ENCODE measurements at regions not wholly inside any gene's neighbourhood (a gene's known extent, or its start where the extent isn't known, plus 50 kb on each side); places are given as distances from the start of the nearest gene placed in this dataset.

DNA sequence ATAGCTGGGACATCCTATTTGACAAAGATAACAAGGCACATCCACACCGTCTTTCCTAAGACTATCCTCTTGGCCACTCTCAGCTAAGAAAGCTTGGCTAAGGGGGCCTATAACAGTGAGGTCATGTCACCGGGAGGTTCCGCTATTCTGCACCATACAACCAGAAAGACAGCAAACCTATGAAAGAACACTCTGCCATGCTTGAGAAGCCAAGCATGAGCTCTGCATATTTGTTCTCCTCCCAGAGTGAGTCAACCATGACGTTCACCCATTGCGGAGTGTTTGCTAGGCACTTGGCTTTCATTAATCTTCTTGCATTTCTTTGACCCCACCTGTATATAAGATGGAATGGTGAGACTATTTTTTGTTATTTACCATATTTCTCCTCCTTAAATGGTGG is 141.2 kb downstream of the GMNC start:
- TF ChIP-seq, protein P1, sequence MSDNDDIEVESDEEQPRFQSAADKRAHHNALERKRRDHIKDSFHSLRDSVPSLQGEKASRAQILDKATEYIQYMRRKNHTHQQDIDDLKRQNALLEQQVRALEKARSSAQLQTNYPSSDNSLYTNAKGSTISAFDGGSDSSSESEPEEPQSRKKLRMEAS (IDR thresholded peaks at IDR 0.05): no peak
- TF ChIP-seq, protein P2, sequence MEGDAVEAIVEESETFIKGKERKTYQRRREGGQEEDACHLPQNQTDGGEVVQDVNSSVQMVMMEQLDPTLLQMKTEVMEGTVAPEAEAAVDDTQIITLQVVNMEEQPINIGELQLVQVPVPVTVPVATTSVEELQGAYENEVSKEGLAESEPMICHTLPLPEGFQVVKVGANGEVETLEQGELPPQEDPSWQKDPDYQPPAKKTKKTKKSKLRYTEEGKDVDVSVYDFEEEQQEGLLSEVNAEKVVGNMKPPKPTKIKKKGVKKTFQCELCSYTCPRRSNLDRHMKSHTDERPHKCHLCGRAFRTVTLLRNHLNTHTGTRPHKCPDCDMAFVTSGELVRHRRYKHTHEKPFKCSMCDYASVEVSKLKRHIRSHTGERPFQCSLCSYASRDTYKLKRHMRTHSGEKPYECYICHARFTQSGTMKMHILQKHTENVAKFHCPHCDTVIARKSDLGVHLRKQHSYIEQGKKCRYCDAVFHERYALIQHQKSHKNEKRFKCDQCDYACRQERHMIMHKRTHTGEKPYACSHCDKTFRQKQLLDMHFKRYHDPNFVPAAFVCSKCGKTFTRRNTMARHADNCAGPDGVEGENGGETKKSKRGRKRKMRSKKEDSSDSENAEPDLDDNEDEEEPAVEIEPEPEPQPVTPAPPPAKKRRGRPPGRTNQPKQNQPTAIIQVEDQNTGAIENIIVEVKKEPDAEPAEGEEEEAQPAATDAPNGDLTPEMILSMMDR (IDR thresholded peaks at IDR 0.05; ENCODE audit: control extremely low read depth in 1 of 3, insufficient read depth in 1 of 3, low read depth in 1 of 3, low read length in 3 of 3): no peak
- TF ChIP-seq CHD2 (IDR thresholded peaks at IDR 0.05; ENCODE audit: low read length) (no peak), CEBPB (IDR thresholded peaks at IDR 0.05; ENCODE audit: low read depth, low read length) (no peak), EP300 (IDR thresholded peaks at IDR 0.05; ENCODE audit: borderline replicate concordance in 1 of 2, low read depth in 2 of 2, low read length in 2 of 2) (no peak), POLR2AphosphoS5 (IDR thresholded peaks at IDR 0.05; ENCODE audit: low read depth, low read length) (no peak), NANOG (IDR thresholded peaks at IDR 0.05; ENCODE audit: insufficient read depth, low read depth, low read length, poor library complexity, severe bottlenecking) (no peak)
- TF ChIP-seq, protein P3, sequence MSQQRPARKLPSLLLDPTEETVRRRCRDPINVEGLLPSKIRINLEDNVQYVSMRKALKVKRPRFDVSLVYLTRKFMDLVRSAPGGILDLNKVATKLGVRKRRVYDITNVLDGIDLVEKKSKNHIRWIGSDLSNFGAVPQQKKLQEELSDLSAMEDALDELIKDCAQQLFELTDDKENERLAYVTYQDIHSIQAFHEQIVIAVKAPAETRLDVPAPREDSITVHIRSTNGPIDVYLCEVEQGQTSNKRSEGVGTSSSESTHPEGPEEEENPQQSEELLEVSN (IDR thresholded peaks at IDR 0.05): no peak

All from H1 (cell line).